Prostate gland (tissue), 2 donors: ENCODE measurements at regions not wholly inside any gene's neighbourhood (a gene's known extent, or its start where the extent isn't known, plus 50 kb on each side); places are given as distances from the start of the nearest gene placed in this dataset.

Experiments used
- DNase-seq: peaks from one replicate; pipeline ENCODE4 v3.0.0-alpha.2; 2019; ENCODE audit warnings: low spot score
- H3K27ac ChIP-seq, 2 donors: fragments of 200-600 bp; sonication (generic); 2 replicates each; pipeline ENCODE4 v1.5.1; 2017 to 2019
- H3K27me3 ChIP-seq: fragments of 200-600 bp; sonication (generic); replicated peaks from 2 replicates; pipeline ENCODE4 v1.5.1; 2019; ENCODE audit not compliant: insufficient read depth
- H3K36me3 ChIP-seq, 2 donors: fragments of 200-600 bp; sonication (generic); 1 replicate in 1 of 2; 2 replicates in 1 of 2; pipeline versions ENCODE4 v1.5.1 to v1.8.1; 2017 to 2019
- H3K4me1 ChIP-seq: fragments of 200-600 bp; sonication (generic); replicated peaks from 2 replicates; pipeline ENCODE4 v1.5.1; 2019
- H3K4me3 ChIP-seq, 2 donors: fragments of 200-600 bp; sonication (generic); 2 replicates each; pipeline ENCODE4 v1.5.1; 2017 to 2019
- H3K9me3 ChIP-seq: fragments of 200-600 bp; sonication (generic); 2 replicates; pipeline ENCODE4 v1.5.1; 2017
- POLR2A ChIP-seq: fragments of 450-650 bp; IDR thresholded peaks from one replicate; pipeline ENCODE4 v1.6.1; 2016; ENCODE audit warnings: antibody characterized with exemption, mild to moderate bottlenecking
- POLR2AphosphoS5 ChIP-seq: sonication (generic); formaldehyde crosslinking; IDR thresholded peaks from one replicate; pipeline ENCODE4 v1.6.1; 2017; ENCODE audit warnings: antibody characterized with exemption
- WGBS: methylation state at CpG from one replicate; pipeline ENCODE4 v1.1.5; 2018; 5-methylcytosine and 5-hydroxymethylcytosine counted together
- intact Hi-C: fragments of 100-400 bp; cut with DNase I; formaldehyde crosslinking; loops from one replicate; pipeline ENCODE4 v1.14.2; 2022
- TF ChIP-seq, protein P1 (sequence below), 4 experiments: fragments of 200-600 bp in 2 of 4; fragments of 450-650 bp in 2 of 4; sonication (generic) in 2 of 4; IDR thresholded peaks; 1 replicate in 3 of 4; 2 replicates in 1 of 4; pipeline ENCODE4 v1.5.1; 2016 to 2019; ENCODE audit warnings: antibody characterized with exemption in 4 of 4, mild to moderate bottlenecking in 2 of 4, moderate library complexity in 2 of 4

DNA sequence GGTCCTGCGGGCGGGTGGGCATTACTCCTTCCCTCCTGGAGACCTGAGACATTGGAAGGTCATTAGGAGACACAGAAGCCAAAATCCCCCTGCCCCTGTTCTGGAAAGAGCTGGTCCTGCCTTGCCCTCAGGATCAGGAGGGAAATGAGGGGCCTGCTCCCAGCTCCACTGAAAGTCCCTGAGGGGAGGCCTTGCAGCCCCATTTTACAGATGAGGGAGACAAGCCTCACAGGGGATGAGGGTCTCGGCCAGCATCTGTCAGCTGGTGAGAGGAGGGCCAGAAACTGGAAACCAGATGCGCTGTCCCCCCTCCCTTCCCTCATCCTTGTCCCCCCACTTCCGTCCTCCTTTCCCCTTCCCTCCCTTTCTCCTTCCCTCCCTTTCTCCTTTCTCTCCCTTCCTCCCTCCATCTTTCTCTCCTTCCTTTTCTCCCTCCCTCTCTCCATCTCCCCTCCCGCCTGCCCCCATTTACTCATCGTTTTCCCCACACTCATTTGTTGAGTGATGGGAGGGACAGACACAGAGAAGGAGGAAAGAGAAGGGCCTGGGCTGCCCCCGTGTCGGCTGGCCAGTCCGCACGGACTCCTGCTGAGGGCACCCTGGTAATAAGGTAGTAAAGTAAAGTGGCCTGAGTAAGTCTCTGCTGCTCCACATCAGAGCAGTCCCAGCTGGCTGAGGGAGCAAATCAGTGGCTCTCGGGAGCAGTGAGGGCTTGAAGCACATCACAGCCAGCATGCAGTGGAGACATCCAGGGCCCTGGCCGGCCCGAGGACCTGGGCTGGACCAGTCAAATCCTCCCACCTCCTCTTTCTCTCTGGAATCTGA lies 112.4 kb upstream of the ALDH1A3 start:
- intact Hi-C loops: loop anchor here (5.0 kb wide), 1 partner anchor 35 kb away; no protein-coding TSS in a partner anchor
- Histone ChIP-seq H3K27ac (no peak overlapping the region), H3K27me3 (no peaks in the 10 kb centered on the region), H3K36me3 (no peaks in the 10 kb centered on the region), H3K4me1 (peaks cover 8% of the 10 kb centered on the region), H3K4me3 (no peak overlapping the region), H3K9me3 (no peaks in the 10 kb centered on the region)
- TF ChIP-seq, protein P1, sequence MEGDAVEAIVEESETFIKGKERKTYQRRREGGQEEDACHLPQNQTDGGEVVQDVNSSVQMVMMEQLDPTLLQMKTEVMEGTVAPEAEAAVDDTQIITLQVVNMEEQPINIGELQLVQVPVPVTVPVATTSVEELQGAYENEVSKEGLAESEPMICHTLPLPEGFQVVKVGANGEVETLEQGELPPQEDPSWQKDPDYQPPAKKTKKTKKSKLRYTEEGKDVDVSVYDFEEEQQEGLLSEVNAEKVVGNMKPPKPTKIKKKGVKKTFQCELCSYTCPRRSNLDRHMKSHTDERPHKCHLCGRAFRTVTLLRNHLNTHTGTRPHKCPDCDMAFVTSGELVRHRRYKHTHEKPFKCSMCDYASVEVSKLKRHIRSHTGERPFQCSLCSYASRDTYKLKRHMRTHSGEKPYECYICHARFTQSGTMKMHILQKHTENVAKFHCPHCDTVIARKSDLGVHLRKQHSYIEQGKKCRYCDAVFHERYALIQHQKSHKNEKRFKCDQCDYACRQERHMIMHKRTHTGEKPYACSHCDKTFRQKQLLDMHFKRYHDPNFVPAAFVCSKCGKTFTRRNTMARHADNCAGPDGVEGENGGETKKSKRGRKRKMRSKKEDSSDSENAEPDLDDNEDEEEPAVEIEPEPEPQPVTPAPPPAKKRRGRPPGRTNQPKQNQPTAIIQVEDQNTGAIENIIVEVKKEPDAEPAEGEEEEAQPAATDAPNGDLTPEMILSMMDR (IDR thresholded peaks at IDR 0.05): no peak
- no peak for TF ChIP-seq POLR2A
- TF ChIP-seq POLR2AphosphoS5: no peak
- DNase-seq: no peak
- WGBS: 85% methylated on average over 14 of the region's 14 CpGs

DNA sequence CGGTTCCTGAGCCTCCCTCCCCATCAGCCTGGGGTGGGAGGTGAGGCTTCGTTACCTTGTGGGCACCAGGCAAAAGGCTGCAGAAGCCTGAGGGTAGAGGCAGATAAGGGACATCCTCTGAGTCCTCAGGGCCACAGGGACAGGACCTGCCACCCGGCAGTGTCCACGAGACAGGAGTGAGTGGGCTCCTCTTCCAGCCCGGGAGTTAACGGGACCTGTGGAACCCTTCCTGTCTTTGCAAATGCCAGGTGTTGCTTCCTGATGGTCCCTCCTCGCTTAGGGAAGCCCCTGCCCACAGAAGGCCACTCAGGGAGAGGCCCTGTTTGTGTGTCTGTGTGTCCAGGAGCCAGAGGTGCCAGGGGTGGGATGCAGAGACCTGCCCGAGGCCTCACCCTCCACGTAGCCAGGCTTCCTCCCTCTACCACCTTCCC lies 111.1 kb upstream of the ALDH1A3 start:
- WGBS: 96% methylated on average over 9 of the region's 9 CpGs
- no peak overlapping the region for H3K4me3 ChIP-seq
- TF ChIP-seq POLR2AphosphoS5 (no peak), POLR2A (no peak)
- TF ChIP-seq, protein P1 (IDR thresholded peaks at IDR 0.05): no peak
- no peaks in the 10 kb centered on the region for H3K27me3 ChIP-seq
- no peaks in the 10 kb centered on the region for H3K36me3 ChIP-seq
- peaks cover 12% of the 10 kb centered on the region for H3K4me1 ChIP-seq
- H3K9me3 ChIP-seq: no peaks in the 10 kb centered on the region
- no peak for DNase-seq
- intact Hi-C loops: loop anchor here (5.0 kb wide), 1 partner anchor 36 kb away; no protein-coding TSS in a partner anchor
- H3K27ac ChIP-seq: no peak overlapping the region

DNA sequence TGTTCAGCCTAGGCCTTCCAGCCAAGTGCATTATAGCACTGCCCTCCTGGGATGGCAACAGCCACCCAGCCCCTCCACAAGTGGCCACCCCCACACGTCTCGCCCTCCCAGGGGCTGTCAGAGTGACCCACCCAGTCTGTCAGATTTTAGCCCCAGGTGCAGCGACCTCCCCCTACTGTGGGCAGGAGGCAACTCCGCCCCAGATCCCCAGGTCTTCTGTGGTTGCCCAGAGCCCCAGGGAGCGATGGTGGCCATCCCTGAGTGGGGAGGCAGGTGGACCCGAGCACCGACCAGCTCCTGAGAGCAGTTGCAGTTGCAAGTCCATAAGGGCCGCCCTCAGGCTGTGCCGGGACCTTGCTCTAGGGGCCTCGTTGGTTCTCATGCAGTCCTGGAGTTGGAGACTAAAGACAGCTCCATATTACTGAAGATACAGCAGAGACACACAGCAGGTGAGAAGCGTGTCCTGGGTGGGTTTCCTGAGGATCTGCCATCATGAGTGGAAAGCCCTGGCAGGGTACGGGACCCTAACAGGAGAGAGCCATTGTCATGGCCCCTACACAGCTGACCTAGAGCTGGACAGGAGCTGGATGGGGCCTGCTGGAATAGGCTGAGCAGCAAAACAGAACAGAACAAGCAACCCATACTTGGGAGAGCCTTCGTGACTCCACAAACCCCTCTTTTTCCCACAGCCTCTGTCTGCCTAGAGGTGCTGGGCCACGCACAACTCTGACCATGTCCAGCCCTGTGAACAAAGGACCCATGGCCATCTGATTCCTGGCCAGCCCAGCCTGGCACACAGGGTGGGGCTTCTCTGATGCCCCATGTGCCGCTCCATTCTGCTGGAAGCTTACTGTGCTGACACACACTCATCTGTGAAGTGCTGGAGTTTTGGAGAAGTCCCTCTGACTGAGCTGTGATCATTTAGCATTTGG lies 110.3 kb upstream of the ALDH1A3 start:
- WGBS: 95% methylated on average over 15 of the region's 15 CpGs
- Histone ChIP-seq H3K27ac (no peak overlapping the region), H3K9me3 (no peaks in the 10 kb centered on the region), H3K27me3 (no peaks in the 10 kb centered on the region), H3K4me1 (peaks cover 12% of the 10 kb centered on the region), H3K4me3 (no peak overlapping the region), H3K36me3 (no peaks in the 10 kb centered on the region)
- intact Hi-C loops: loop anchor here (5.0 kb wide), 1 partner anchor 37 kb away; no protein-coding TSS in a partner anchor
- TF ChIP-seq POLR2A (no peak), POLR2AphosphoS5 (no peak)
- TF ChIP-seq, protein P1 (IDR thresholded peaks at IDR 0.05): no peak
- no peak for DNase-seq

DNA sequence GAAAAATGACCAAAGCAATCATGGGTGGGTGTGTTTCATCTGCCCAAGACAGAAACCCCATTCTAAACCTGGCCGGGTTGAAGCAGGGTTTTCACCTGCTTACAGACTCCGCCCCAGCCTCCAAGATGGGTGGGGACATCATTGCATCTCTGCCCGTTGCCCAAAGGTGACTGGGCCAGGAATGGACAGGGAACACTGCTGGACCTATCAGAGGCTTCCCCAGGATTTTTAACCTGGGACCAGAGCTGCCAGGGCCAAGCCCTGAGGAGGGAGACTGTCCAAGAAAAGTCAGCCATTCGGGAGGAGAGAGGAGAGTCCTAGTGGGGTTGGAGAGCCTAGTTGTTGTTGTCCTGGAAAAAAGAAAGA lies 109.7 kb upstream of the ALDH1A3 start:
- H3K27me3 ChIP-seq: no peaks in the 10 kb centered on the region
- no peak for DNase-seq
- peaks cover 12% of the 10 kb centered on the region for H3K4me1 ChIP-seq
- WGBS: 77% methylated on average over 4 of the region's 4 CpGs
- intact Hi-C loops: loop anchor here (5.0 kb wide), 1 partner anchor 38 kb away; no protein-coding TSS in a partner anchor
- H3K36me3 ChIP-seq: no peaks in the 10 kb centered on the region
- peak overlapping the region in 1 of 2 donors; percentile 6 for H3K27ac ChIP-seq
- TF ChIP-seq, protein P1 (IDR thresholded peaks at IDR 0.05): no peak
- no peak for TF ChIP-seq POLR2A
- no peak for TF ChIP-seq POLR2AphosphoS5
- no peaks in the 10 kb centered on the region for H3K9me3 ChIP-seq
- H3K4me3 ChIP-seq: no peak overlapping the region
